HG03175 (cell line): ENCODE measurements at regions not wholly inside any gene's neighbourhood (a gene's known extent, or its start where the extent isn't known, plus 50 kb on each side); places are given as distances from the start of the nearest gene placed in this dataset.

Experiments used
- ATAC-seq: cut with Tn5 transposase; IDR thresholded peaks from one replicate; pipeline ENCODE4 v1.9.1; 2021; ENCODE audit warnings: mild to moderate bottlenecking, moderate library complexity; ENCODE audit not compliant: unreplicated experiment

- ATAC-seq: no peak
These were observed 373.0 kb upstream of the MEF2C start for GRCh38 chr5:89255845-89256463.

- ATAC-seq: no peak
These were observed 370.8 kb upstream of the MEF2C start for GRCh38 chr5:89253666-89254352.

- no peak for ATAC-seq
These were observed 363.9 kb upstream of the MEF2C start for GRCh38 chr5:89246864-89247263.

- no peak for ATAC-seq
These were observed 363.3 kb upstream of the MEF2C start for GRCh38 chr5:89246252-89246651.

- no peak for ATAC-seq
These were observed 360.6 kb upstream of the MEF2C start for GRCh38 chr5:89243611-89244010.

GRCh38 chr5:89241186-89241585 is 358.2 kb upstream of the MEF2C start:
- ATAC-seq: no peak

GRCh38 chr5:89236900-89237299 is 353.9 kb upstream of the MEF2C start:
- ATAC-seq: no peak

GRCh38 chr5:89233462-89233861 is 350.5 kb upstream of the MEF2C start:
- no peak for ATAC-seq

GRCh38 chr5:89232139-89232603 is 349.2 kb upstream of the MEF2C start:
- peak; percentile 97 for ATAC-seq

GRCh38 chr5:89230178-89230577 is 347.2 kb upstream of the MEF2C start:
- ATAC-seq: no peak

GRCh38 chr5:89229331-89230070 is 346.5 kb upstream of the MEF2C start:
- ATAC-seq: no peak

- no peak for ATAC-seq
These were observed 345.4 kb upstream of the MEF2C start for GRCh38 chr5:89228355-89228754.

- ATAC-seq: no peak
These were observed 335.4 kb upstream of the MEF2C start for GRCh38 chr5:89218364-89218763.

GRCh38 chr5:89216606-89217005 is 333.6 kb upstream of the MEF2C start:
- ATAC-seq: no peak

GRCh38 chr5:89213573-89213972 is 330.6 kb upstream of the MEF2C start:
- no peak for ATAC-seq

GRCh38 chr5:89211836-89212235 is 328.9 kb upstream of the MEF2C start:
- ATAC-seq: no peak

GRCh38 chr5:89208811-89209210 is 325.8 kb upstream of the MEF2C start:
- ATAC-seq: no peak

GRCh38 chr5:89208392-89208791 is 325.4 kb upstream of the MEF2C start:
- no peak for ATAC-seq

GRCh38 chr5:89204756-89205155 is 321.8 kb upstream of the MEF2C start:
- no peak for ATAC-seq

- no peak for ATAC-seq
These were observed 320.6 kb upstream of the MEF2C start for GRCh38 chr5:89203611-89204010.

- no peak for ATAC-seq
These were observed 317.9 kb upstream of the MEF2C start for GRCh38 chr5:89200899-89201298.

GRCh38 chr5:89199306-89199705 is 316.3 kb upstream of the MEF2C start:
- ATAC-seq: no peak
